GM19035 (cell line): ENCODE measurements at regions not wholly inside any gene's neighbourhood (a gene's known extent, or its start where the extent isn't known, plus 50 kb on each side); places are given as distances from the start of the nearest gene placed in this dataset.
"Not testable (repeated sequence)": the region's sequence is repeated elsewhere in the genome, so short reads cannot be mapped to it uniquely, and the experiment has no call there.

Experiments
- ATAC-seq: cut with Tn5 transposase; IDR thresholded peaks from one replicate; pipeline ENCODE4 v1.9.1; 2021; ENCODE audit not compliant: unreplicated experiment

DNA sequence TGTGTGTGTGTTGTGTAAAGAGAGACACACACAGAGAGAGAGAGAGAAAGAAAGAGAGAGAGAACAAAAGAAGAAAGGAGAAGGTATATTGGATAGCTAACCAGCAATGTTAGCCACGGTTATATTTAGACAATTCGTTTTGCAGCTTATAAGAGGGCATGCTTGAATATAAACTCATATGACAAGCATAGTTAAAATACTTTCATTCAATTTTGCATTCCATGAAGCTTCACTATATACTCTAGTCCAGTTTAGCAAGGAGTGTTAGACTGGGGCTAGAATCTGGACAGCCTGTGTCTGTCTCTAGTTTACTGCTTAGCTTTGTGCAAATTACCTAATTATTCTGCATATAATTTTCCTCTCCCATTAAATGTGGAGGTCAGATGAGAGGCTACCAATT, 525.9 kb upstream of the ZFP42 start:
- ATAC-seq: no peak

DNA sequence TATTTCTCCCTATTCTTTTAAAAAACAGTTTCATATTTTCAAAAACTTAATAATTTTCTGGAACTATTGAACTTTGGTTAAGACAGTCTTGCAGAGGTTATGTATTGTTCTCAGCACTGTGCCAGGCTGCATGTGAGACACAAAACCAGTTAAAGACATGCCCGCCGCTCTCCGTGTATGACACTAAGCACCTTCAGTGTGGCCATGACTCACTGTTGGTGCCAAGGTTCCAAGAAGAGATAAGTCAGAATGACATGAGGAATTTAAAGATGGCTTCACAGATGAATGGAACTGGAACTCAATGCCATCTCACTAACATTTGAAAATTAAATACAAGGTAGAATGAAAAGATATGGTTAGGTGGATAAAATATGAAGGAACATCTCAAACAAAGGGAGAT, 525.5 kb upstream of the ZFP42 start:
- no peak for ATAC-seq

DNA sequence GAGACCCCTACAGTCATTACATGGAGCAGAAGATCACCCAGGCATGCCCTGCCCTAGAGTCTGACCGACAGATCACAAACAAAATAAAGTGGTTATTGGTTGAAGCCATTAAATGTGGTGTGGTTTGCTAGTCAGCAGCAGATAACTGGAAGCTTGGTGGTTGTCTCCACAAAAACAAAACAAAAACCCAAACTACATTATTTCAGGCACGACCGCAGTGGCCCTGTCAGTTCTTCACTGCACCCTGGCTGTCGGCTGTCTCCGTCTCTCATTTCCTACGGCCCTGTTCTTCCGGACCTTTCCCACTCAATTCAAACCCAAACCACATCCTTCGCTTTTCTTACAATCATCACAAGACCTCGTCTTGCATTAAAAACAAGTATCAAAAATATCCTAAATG, 521.3 kb upstream of the ZFP42 start:
- no peak for ATAC-seq

DNA sequence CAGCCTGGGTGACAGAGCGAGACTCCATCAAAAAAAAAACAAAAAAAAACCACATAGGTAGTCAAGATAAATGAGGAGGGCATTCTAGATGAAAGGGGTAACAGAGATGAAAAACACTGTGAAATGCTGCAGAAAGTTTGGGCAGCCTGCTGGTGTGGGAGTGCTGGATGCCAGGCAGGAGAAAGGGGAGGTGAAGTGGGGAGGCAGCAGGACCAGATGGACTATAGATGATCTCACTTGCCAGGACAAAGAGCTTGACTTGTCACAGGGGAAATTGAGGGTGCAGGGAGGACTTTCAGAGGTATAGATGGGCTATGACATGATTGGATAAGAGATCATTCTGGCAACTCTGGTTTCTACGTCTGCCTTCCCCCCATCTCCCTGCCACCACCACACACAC, 519.7 kb upstream of the ZFP42 start:
- no peak for ATAC-seq

DNA sequence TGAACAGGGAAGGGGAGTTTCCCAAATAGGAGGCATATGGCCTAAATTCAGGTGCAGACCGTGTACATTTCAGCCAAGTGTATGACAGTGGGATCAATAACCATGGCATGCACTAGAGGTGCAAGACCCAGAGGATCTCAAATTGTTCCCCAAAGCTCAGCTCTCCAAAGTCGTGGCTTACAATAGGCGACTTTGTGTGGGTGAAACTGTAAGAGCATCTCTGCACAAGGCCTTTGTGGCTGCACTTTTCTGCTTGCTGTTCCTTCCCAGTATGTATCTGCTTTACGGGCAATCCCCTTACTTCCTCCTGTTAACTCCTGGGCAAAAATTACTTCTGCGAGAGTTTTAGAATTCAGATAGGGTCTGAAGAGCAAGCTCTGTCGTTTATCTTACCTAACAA, 518.3 kb upstream of the ZFP42 start:
- ATAC-seq: no peak

DNA sequence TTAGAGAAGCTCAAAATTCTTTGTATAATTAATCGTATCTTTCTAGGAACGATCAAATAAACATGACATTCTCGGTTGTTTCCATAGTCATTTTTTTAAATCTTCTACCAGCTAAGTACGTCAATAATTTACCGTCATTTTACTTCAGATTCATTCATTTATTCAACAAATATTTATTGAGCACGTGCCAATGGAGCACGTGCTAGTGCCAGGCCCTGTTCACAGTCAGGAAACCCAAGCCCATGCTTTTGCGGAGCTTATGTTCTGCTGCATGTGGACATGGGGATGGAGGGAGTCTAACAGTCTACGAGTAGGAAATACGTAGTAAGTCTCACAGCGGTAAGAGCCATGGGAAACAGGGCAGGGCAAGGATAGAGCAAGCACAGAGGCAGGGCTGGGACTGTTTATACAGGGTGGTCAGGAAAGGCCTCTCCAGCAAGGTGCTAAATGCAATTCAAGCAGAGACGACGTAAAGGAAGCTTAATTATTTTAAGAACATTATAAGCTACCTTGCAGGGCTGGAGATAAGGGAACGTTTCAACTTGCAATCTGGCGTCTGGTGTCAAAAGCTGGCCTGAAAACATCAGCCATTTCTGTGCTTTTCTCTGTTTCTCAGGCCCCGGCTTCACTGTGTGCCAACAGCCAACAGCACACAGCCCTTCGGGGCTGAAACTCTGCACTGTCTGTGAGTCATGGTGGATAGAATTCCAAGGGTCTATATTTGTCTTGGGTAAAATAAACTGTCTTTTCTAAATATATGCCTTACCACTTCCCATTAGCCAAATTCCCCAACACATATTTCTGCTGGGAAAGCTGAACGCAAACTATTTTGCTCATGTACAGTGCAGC, 517.1 kb upstream of the ZFP42 start:
- no peak for ATAC-seq

DNA sequence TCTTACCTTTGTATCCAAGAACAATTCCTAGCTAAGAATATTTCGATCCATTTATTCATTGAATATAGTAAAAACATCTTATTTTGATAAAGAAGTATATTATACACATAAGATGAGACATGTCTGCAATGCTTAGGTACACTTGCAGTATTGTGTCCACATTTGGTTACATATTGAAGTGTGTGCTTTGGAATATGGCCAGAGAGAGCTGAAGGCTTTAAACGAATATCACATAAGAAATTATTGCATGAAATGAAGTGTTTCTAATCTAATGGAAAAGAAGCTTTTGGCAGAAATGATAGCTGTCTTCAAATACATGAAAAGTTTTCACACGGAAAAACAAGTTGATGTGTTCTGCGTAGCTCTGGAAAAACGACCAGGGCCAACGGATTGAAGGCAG, 516.1 kb upstream of the ZFP42 start:
- no peak for ATAC-seq

DNA sequence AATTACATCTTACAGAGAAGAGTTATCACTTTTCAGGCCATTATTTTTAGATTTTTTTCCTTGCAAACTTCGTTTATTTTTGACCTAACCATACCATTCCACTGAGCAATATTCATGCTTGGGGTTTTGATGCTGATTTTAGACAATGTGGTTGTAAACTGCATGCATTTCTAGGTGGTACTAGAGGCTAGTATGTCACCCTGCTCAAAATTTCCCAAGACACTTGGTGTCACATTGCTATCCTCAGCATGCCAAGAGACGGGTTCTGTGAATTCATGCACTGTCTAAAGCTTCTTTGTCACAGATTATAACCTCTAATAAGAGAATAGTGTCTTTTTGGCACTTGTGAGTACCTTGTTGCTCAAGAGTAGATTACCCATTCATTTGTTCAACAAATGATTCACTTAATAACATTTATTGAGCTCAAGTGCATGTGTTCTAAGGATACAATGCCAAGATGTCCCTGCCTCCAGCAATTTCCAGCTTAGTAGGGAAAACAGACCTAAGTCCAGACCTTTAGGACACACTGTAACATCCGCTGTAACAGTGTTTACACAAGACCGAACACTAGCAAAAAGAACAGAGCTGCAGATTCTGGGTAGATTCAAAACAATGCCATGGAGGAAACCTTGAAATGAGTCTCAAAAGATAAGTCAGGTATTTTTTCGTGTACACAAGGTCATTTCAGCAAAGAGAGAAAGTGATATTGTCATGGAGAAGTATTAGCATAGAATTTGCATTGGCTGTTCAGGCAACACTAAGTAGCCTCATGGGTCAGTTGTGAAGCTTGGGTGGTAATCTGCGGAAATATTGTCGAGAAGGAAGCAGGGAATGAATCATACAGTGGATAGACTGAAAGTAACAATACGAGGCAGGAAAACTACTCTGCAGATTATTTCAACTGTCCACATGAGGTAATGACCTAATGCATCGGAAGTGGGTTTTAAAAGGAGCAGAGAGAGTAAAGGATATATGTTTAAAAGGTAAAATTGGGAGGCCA, 515.1 kb upstream of the ZFP42 start:
- ATAC-seq: no peak

DNA sequence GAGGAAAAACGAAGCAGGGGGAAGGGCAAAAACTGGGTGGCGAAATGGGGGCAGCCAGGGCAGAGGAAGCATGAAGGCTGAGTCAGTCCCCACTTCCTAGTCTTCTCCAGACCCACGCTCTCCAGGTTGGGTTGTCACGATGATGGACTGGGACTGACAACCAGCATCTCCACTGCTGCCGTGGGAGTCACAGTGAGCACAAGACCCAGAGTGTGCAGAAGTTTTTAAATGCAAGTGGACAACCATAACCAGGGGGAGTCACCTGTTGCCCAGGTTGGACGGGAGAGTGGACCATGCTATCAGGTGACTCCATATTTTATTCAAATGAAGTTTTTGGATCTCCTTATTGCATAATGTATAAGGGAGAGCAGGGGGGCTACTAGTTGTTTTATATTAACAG, 511.4 kb upstream of the ZFP42 start:
- ATAC-seq: no peak

DNA sequence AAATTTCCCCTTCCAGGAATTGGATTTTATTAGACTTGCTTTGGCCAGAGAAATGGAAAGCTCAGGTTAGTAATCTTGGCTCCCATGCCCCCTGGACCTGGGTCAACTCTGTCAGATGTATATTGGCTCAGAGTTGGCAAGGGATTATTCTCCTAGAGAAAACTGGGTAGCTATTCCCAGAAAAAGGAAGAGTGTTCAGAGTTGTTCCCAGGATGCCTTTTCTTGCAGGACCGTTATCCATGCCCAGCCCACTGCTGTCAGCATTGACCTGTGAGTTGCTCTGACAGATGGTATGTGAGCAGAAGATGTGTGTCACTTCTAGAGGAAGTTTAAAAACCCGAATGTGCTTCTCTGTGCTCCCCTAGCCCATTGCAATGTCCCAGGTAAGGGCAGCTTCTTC, 509.9 kb upstream of the ZFP42 start:
- ATAC-seq: no peak

DNA sequence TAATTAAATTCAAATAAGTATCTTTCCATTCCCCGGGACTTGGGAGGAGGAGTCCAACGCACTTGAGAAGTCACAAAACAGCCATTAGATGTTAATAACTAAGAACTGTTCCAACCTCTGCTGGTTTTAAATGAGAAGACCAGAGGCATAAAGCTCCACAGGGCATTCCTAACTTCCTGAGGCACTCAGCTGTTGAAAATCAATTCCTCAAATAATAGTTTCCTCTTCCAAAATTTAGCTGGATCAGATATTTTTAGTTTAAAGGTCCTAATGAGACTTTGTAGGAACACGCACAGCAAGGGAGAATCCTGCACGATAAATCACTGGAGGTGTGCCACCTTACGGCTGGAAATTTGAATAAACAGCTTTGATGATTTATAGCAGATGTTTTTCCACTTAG, 504.3 kb upstream of the ZFP42 start:
- no peak for ATAC-seq

DNA sequence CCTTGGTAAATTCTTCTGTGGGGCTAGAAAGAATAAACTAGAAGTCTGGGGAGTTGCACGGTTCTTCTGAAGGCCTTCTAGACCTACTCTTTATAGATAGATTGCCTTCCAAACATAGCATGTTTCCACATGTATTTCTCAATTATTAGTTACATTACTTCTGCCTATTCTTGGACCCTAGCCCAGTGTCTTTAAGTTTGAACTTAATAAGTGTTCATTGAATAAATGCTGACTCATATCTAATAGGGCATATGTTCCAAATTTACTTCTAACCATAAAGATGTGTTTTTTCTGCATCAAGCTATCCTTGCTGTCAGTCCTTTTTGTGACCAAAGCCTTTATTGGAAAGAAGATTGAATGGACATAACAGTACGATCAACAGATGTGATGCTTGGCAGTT, 503.6 kb upstream of the ZFP42 start:
- no peak for ATAC-seq

DNA sequence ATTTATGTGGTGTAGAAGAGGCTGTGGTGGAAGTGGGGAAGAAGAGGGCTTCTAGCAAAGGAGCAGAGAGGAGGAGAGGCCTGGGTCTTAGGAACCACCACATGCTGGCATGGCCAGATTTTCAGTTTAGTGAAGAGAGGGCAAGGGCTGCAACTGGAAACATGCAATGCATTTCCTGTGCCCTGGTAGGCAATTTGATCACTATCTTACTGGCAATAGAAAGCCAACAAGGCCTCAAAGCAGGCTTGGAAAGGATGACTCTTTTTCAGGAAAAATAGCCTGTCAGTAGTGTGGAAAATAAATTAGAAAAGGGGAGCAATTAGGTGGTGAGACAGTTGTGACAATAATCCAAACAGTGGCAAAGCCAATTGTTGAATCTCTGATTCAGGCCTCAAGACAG, 501.9 kb upstream of the ZFP42 start:
- no peak for ATAC-seq

DNA sequence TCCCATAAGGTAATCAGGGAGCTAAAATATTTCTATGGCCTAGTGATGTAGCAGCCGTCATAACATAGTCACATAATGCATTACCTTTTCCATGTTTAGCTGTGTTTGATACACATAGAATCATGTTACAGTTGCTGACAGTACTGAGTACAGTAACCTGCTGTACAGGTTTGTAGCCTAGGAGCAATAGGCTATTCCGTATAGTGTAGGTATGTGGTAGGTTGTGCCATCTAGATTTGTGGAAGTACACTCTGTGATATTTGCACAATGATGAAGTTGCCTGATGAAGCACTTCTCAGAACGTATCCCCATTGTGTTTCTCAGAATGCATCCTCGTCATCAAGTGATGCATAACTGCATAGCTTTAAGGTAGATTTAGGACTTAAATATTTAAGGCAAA, 495.6 kb upstream of the ZFP42 start:
- no peak for ATAC-seq

DNA sequence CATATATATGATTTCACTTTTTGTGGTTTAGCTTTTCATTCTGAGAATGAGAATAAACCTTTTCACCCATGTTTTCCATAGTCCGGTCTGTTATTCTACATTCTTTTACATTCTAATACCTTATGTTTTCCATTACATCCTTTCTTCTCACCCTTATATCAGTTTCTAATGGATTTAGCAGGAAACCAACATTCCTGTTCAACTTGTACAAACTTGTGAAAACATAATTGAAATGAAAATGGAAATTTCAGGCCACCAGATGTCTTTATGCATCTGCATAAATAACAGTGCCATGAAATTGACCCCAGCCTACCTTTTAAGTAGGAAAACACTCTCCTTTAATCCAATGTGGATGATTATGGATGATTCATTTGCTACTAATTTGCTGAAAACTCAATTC, 494.8 kb upstream of the ZFP42 start:
- ATAC-seq: no peak

DNA sequence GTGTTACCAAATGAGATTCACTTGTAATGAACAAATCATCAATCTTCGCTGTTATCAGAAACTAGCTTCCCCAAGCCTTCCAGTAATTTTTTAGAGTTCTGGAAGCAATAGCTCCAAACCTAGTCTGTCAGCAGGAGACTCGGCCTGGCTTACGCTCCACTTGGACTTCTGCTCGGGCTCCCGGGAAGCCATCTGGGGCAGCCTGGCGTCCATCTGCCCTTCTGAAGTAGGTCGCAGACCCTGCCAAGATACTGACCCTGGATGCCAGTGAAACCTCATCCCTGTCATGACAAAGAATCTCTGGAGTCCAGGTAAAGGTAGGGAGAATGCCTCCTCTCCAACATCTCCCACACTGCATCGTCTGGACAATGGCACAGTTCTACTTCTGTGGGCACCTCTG, 493.8 kb upstream of the ZFP42 start:
- no peak for ATAC-seq

DNA sequence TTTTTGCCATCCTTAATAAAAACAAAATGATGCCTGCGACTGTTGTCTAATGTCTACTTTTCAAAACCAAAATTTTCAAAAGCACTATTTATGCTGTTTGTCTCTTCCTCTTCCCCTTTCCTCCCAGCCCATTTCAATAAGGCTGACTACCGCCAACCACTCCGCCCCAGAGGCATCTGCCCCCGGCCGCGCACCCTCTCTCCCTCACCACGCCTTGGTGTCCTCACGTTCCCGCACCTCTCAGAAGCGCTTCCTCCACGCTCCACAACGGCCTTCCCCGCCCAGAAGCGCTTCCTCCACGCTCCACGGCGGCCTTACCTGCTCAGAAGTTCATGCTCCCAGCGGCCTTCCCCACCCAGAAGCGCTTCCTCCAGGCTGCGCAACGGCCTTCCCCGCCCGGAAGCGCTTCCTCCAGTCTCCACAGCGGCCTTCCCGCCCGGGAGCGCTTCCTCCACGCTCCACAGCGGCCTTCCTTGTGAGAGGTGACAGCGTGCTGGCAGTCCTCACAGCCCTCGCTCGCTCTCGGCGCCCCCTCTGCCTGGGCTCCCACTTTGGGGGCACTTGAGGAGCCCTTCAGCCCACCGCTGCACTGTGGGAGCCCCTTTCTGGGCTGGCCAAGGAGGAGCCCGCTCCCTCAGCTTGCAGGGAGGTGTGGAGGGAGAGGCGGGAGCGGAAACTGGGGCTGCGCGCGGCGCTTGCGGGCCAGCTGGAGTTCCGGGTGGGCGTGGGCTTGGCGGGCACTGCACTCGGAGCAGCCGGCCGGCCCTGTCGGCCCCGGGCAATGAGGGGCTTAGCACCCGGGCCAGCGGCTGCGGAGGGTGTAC, 490.4 kb upstream of the ZFP42 start:
- ATAC-seq: no peak

DNA sequence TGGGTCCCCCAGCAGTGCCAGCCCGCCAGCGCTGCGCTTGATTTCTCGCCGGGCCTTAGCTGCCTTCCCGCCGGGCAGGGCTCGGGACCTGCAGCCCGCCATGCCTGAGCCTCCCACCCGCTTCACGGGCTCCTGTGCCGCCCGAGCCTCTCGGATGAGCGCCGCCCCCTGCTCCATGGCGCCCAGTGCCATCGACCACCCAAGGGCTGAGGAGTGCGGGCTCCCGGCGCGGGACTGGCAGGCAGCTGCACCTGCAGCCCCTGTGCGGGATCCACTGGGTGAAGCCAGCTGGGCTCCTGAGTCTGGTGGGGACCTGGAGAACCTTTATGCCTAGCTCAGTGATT, 489.8 kb upstream of the ZFP42 start:
- not testable (repeated sequence) for ATAC-seq

DNA sequence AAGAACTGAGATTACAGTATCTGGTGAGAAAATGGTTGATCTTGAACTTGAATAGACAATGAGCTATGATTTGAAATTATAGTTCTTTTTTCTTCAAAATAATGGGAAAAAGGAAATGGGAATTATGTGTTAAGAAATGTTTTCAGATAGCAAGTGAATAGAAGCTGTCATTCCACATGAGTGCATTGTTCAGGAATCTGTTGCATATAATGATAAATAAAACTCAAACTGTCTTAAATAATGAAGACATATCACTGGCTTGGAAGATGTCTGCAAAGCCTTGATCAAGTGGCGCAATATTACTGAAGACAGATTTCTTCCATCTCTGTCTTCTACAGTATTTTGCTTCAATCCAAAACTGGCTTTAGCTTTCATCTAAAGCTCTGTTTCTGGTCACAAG, 479.3 kb upstream of the ZFP42 start:
- ATAC-seq: no peak

DNA sequence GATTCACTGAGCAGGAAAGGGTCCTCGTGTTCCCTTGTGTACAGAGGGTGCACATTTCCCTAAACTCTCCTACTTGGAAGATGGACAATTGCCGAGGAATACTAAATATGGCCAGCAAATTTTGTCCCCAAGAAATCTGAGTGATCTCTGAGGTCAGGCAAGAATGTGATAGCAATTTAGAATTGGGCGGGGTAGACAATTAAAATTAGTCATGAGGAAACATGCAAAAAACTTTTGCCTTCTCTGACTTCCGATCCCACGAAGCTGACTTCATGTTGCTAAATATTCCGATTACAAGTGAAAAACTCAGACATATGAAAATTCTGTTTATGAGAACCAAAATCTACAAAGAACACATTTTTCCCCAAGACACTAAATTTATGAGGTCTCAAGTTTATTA, 453.9 kb upstream of the ZFP42 start:
- ATAC-seq: no peak

DNA sequence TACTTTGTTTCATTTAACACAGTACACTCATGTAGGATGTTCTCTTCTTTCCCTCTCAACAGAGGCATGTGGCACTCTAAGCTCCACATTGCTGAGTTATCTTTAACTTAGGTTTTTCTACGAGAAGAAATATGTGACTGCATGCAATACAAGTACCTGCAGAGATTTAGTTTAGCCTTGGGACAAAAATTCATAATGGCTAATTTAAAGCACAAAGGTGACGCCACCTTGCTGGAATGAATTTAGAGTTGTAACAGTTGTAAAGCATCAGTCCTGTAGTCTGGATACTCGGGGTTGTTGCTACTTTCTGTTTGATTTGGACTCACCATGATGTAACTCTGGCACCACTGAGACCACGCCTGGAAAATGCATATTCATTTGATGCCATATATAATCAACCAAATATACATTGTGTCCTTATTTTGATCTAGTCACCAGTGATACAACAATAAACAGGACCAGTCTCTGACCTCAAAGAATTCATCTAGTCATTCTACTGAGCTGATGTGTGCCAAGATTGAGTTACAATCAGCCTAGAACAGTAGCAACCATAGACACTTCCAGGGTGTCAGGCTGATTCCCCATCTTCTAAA, 451.0 kb upstream of the ZFP42 start:
- ATAC-seq: no peak
